GM12878 (cell line): ENCODE measurements at regions not wholly inside any gene's neighbourhood (a gene's known extent, or its start where the extent isn't known, plus 50 kb on each side); places are given as distances from the start of the nearest gene placed in this dataset.

ENCODE experiments used
- ATAC-seq: fragments of 200-7000 bp; cut with Tn5 transposase; 3 replicates; pipeline ENCODE4 v1.9.1; 2020; ENCODE audit warnings: mild to moderate bottlenecking, moderate library complexity
- BruUV-seq: library from RNA; stranded (reverse); fragments of 400-500 nt; replicated peaks from 2 replicates; lab custom pipeline; 2021; lab: Mats Ljungman, UMichigan
- CTCF ChIA-PET: fragments of 300-600 bp; sonication (Branson Sonifier 250); formaldehyde crosslinking; extraction: SDS; loops from one replicate; lab custom pipeline; 2021; ENCODE audit warnings: inconsistent platforms; lab: Yijun Ruan, JAX
- POLR2A ChIA-PET: fragments of 350-600 bp; formaldehyde crosslinking; extraction: SDS; loops from one replicate; lab custom pipeline; 2021; ENCODE audit warnings: inconsistent platforms; lab: Charles Lee
- RAD21 ChIA-PET: fragments of 300-600 bp; sonication (Branson Sonifier 250); formaldehyde crosslinking; loops from one replicate; lab custom pipeline; 2023; ENCODE audit warnings: antibody characterized with exemption; ENCODE audit not compliant: unreplicated experiment; lab: Charles Lee
- SMC1A ChIA-PET: fragments of 300-600 bp; sonication (Branson Sonifier 250); formaldehyde crosslinking; loops from one replicate; lab custom pipeline; 2023; ENCODE audit not compliant: unreplicated experiment, uncharacterized antibody; lab: Charles Lee
- DNase-seq: peaks from one replicate; pipeline ENCODE4 v3.0.0-alpha.2; 2011; ENCODE audit warnings: low read depth, low spot score
- FAIRE-seq: peaks from 3 replicates; lab custom pipeline; 2011; peaks lifted over from hg19 to GRCh38; lab: Jason Lieb, UNC
- H2AFZ ChIP-seq: 2 replicates; pipeline ENCODE4 v1.6.0; 2011; ENCODE audit warnings: low read depth, low read length, control low read depth; ENCODE audit not compliant: control insufficient read depth
- H3K27ac ChIP-seq: 2 replicates; pipeline ENCODE4 v1.5.1; 2011; ENCODE audit warnings: control low read depth; ENCODE audit not compliant: control insufficient read depth, insufficient read depth
- H3K27me3 ChIP-seq, 2 experiments: replicated peaks in 1 of 2; 2 replicates each; pipeline versions ENCODE4 v1.6.0 to v1.6.1; 2011; ENCODE audit warnings: low read length in 1 of 2; ENCODE audit not compliant: control insufficient read depth in 2 of 2, insufficient read depth in 2 of 2
- H3K36me3 ChIP-seq, 2 experiments: 2 replicates each; pipeline ENCODE4 v1.5.1; 2011; ENCODE audit warnings: low read length in 1 of 2; ENCODE audit not compliant: control insufficient read depth in 2 of 2, insufficient read depth in 2 of 2
- H3K4me1 ChIP-seq: 2 replicates; pipeline ENCODE4 v1.6.1; 2011; ENCODE audit warnings: mild to moderate bottlenecking, low read length, moderate library complexity, mixed read lengths; ENCODE audit not compliant: control insufficient read depth, insufficient read depth
- H3K4me2 ChIP-seq: 2 replicates; pipeline ENCODE4 v1.6.0; 2011; ENCODE audit warnings: control low read depth; ENCODE audit not compliant: control insufficient read depth, insufficient read depth
- H3K4me3 ChIP-seq: fragments of 200-600 bp; sonication (generic); 2 replicates; pipeline ENCODE4 v1.5.1; 2016
- H3K79me2 ChIP-seq: 2 replicates; pipeline ENCODE4 v1.6.0; 2011; ENCODE audit warnings: low read length; ENCODE audit not compliant: control insufficient read depth, insufficient read depth
- H3K9ac ChIP-seq: 2 replicates; pipeline ENCODE4 v1.8.0; 2011; ENCODE audit warnings: low read length, control low read depth, mixed read lengths; ENCODE audit not compliant: control insufficient read depth, insufficient read depth
- H3K9me3 ChIP-seq: replicated peaks from 3 replicates; pipeline ENCODE4 v1.5.1; 2011; ENCODE audit warnings: mild to moderate bottlenecking, low read length; ENCODE audit not compliant: control insufficient read depth, insufficient read depth
- H4K20me1 ChIP-seq: 2 replicates; pipeline ENCODE4 v1.6.0; 2011; ENCODE audit not compliant: control insufficient read depth, insufficient read depth
- ASH2L ChIP-seq: fragments of 300-600, 200-600 bp; sonication (generic); IDR thresholded peaks from 2 replicates; pipeline ENCODE4 v1.6.1; 2017; ENCODE audit warnings: low read depth, mild to moderate bottlenecking, borderline replicate concordance
- KLF5 ChIP-seq: fragments of 450-650 bp; IDR thresholded peaks from 2 replicates; pipeline ENCODE4 v1.6.1; 2014; ENCODE audit warnings: mild to moderate bottlenecking; ENCODE audit not compliant: partially characterized antibody
- NR2C2 ChIP-seq: IDR thresholded peaks from 2 replicates; pipeline ENCODE4 v1.6.1; 2011; ENCODE audit warnings: borderline replicate concordance, low read depth; ENCODE audit not compliant: control insufficient read depth, insufficient read length
- RFX5 ChIP-seq: IDR thresholded peaks from 2 replicates; pipeline ENCODE4 v1.6.1; 2011; ENCODE audit warnings: low read depth, low read length, improper control_type of control experiment
- SP1 ChIP-seq: IDR thresholded peaks from one replicate; pipeline ENCODE4 v1.6.1; 2011; ENCODE audit warnings: low read depth, low read length
- WRNIP1 ChIP-seq: IDR thresholded peaks from 2 replicates; pipeline ENCODE4 v1.6.1; 2011; ENCODE audit warnings: low read depth, low read length, improper control_type of control experiment, borderline replicate concordance
- ZNF207 ChIP-seq: fragments of 450-650 bp; IDR thresholded peaks from 2 replicates; pipeline ENCODE4 v1.6.1; 2014; ENCODE audit warnings: antibody characterized with exemption, mild to moderate bottlenecking, borderline replicate concordance
- ZNF217 ChIP-seq: fragments of 450-650 bp; IDR thresholded peaks from 2 replicates; pipeline ENCODE4 v1.6.1; 2017; ENCODE audit warnings: antibody characterized with exemption, mild to moderate bottlenecking
- ZNF622 ChIP-seq: fragments of 450-650 bp; IDR thresholded peaks from 2 replicates; pipeline ENCODE4 v1.6.1; 2017; ENCODE audit warnings: mild to moderate bottlenecking, inconsistent platforms
- WGBS: methylation state at CpG from one replicate; pipeline ENCODE4 v1.1.6; 2016; ENCODE audit warnings: low lambda C conversion rate; ENCODE audit not compliant: insufficient replicate concordance, insufficient coverage; ENCODE audit errors: missing lambda C conversion rate; 5-methylcytosine and 5-hydroxymethylcytosine counted together
- in situ Hi-C: fragments of 300-500 bp; cut with MboI; formaldehyde crosslinking; loops from 9 replicates; pipeline ENCODE4 v1.14.3; 2018; ENCODE audit warnings: mixed read lengths
- intact Hi-C: fragments of 100-400 bp; cut with micrococcal nuclease; formaldehyde crosslinking; loops from one replicate; pipeline ENCODE4 v1.14.2; 2022; ENCODE audit not compliant: unreplicated experiment
- TF ChIP-seq, protein P1 (sequence below): fragments of 450-650 bp; IDR thresholded peaks from 2 replicates; pipeline ENCODE4 v1.6.1; 2017; ENCODE audit warnings: mild to moderate bottlenecking, moderate library complexity
- TF ChIP-seq, protein P2 (sequence below): fragments of 450-650 bp; IDR thresholded peaks from 2 replicates; pipeline ENCODE4 v1.6.1; 2017; ENCODE audit warnings: mild to moderate bottlenecking
- TF ChIP-seq, protein P3 (sequence below): IDR thresholded peaks from 2 replicates; pipeline ENCODE4 v1.6.1; 2011; ENCODE audit warnings: mild to moderate bottlenecking, low read depth, low read length, moderate library complexity; ENCODE audit not compliant: insufficient replicate concordance

- TF ChIP-seq, protein P1, sequence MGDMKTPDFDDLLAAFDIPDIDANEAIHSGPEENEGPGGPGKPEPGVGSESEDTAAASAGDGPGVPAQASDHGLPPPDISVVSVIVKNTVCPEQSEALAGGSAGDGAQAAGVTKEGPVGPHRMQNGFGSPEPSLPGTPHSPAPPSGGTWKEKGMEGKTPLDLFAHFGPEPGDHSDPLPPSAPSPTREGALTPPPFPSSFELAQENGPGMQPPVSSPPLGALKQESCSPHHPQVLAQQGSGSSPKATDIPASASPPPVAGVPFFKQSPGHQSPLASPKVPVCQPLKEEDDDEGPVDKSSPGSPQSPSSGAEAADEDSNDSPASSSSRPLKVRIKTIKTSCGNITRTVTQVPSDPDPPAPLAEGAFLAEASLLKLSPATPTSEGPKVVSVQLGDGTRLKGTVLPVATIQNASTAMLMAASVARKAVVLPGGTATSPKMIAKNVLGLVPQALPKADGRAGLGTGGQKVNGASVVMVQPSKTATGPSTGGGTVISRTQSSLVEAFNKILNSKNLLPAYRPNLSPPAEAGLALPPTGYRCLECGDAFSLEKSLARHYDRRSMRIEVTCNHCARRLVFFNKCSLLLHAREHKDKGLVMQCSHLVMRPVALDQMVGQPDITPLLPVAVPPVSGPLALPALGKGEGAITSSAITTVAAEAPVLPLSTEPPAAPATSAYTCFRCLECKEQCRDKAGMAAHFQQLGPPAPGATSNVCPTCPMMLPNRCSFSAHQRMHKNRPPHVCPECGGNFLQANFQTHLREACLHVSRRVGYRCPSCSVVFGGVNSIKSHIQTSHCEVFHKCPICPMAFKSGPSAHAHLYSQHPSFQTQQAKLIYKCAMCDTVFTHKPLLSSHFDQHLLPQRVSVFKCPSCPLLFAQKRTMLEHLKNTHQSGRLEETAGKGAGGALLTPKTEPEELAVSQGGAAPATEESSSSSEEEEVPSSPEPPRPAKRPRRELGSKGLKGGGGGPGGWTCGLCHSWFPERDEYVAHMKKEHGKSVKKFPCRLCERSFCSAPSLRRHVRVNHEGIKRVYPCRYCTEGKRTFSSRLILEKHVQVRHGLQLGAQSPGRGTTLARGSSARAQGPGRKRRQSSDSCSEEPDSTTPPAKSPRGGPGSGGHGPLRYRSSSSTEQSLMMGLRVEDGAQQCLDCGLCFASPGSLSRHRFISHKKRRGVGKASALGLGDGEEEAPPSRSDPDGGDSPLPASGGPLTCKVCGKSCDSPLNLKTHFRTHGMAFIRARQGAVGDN: no peak
Observed at GRCh38 chr2:184336688-184337087, 261.6 kb upstream of the ZNF804A start (continued).

DNA sequence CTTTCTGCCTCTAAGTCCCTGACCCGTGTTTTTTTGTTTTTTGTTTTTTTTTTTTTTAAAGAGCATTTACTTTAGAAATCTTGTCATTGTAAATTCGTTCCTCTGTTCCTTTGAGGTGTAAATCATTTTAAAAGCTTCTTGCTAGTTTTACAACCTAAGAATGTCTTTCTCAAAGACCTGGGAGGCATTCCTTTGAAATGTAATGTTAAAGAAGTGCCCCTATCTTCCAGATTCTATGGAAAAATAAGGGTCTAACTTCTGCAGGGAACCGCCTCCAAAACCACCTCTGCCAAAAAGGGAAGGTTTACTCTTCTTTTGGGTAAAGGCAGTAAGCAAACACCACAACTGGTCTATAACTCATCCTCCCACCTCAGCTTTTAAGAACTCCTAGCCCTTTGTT is 259.6 kb upstream of the ZNF804A start:
- no peak overlapping the region for H2AFZ ChIP-seq

More for the DNA sequence above, 259.6 kb upstream of the ZNF804A start:
- H3K4me2 ChIP-seq: no peak overlapping the region
- ChIA-PET RAD21 (no interaction called here), POLR2A (no interaction called here), SMC1A (interaction anchor here (0.6 to 1.7 kb wide), 3 partner anchors 9 to 925 kb away, joined by 3 to 9 read pairs (median 3); no protein-coding TSS in a partner anchor), CTCF (no interaction called here)
- no TSS peak for BruUV-seq
- in situ Hi-C loops (no loop called here), intact Hi-C loops (no loop called here)
- no peak for DNase-seq
- ATAC-seq: no peak
- FAIRE-seq: no peak
- no peaks in the 10 kb centered on the region for H3K9me3 ChIP-seq
- no peak overlapping the region for H3K27ac ChIP-seq
- WGBS: 0% methylated on average over 3 of the region's 3 CpGs
- no peaks in the 10 kb centered on the region for H3K27me3 ChIP-seq
- no peak overlapping the region for H3K4me3 ChIP-seq
- TF ChIP-seq WRNIP1: no peak
- no peak for TF ChIP-seq ZNF622
- no peak for TF ChIP-seq NR2C2
- TF ChIP-seq, protein P2, sequence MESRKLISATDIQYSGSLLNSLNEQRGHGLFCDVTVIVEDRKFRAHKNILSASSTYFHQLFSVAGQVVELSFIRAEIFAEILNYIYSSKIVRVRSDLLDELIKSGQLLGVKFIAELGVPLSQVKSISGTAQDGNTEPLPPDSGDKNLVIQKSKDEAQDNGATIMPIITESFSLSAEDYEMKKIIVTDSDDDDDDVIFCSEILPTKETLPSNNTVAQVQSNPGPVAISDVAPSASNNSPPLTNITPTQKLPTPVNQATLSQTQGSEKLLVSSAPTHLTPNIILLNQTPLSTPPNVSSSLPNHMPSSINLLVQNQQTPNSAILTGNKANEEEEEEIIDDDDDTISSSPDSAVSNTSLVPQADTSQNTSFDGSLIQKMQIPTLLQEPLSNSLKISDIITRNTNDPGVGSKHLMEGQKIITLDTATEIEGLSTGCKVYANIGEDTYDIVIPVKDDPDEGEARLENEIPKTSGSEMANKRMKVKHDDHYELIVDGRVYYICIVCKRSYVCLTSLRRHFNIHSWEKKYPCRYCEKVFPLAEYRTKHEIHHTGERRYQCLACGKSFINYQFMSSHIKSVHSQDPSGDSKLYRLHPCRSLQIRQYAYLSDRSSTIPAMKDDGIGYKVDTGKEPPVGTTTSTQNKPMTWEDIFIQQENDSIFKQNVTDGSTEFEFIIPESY: no peak
- TF ChIP-seq ZNF207: no peak
- TF ChIP-seq, protein P3, sequence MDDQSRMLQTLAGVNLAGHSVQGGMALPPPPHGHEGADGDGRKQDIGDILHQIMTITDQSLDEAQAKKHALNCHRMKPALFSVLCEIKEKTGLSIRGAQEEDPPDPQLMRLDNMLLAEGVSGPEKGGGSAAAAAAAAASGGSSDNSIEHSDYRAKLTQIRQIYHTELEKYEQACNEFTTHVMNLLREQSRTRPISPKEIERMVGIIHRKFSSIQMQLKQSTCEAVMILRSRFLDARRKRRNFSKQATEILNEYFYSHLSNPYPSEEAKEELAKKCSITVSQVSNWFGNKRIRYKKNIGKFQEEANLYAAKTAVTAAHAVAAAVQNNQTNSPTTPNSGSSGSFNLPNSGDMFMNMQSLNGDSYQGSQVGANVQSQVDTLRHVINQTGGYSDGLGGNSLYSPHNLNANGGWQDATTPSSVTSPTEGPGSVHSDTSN: no peak
- no peak for TF ChIP-seq KLF5
- TF ChIP-seq ASH2L: no peak
- TF ChIP-seq ZNF217: no peak
- no peak for TF ChIP-seq SP1
- no peak for TF ChIP-seq RFX5
- no peaks in the 10 kb centered on the region for H3K79me2 ChIP-seq
- H4K20me1 ChIP-seq: no peaks in the 10 kb centered on the region
- no peaks in the 10 kb centered on the region for H3K36me3 ChIP-seq
- H3K9ac ChIP-seq: no peak overlapping the region
- no peaks in the 10 kb centered on the region for H3K4me1 ChIP-seq
